ENCODE measurements at regions not wholly inside any gene's neighbourhood (a gene's known extent, or its start where the extent isn't known, plus 50 kb on each side); places are given as distances from the start of the nearest gene placed in this dataset.

DNA sequence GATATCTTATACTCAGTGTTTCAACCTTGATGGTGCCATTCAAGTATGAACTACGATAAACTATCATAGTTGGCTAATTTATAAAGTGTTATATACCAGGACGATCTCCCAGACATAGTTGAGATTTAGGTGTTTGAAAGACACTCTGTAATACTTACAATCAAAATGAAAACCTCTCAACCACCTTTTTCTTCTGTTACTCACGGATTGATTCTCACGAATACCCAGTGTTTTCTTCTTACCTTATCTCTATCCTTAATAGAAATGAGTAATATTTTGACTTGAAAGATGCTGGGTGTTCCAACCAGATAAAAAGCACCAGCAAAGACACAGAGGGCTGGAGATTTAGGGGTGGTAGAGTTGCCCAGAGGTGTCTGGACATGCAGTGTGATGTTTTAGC, 169.9 kb downstream of the PTCSC3 start:
- TF ChIP-seq, protein P1, sequence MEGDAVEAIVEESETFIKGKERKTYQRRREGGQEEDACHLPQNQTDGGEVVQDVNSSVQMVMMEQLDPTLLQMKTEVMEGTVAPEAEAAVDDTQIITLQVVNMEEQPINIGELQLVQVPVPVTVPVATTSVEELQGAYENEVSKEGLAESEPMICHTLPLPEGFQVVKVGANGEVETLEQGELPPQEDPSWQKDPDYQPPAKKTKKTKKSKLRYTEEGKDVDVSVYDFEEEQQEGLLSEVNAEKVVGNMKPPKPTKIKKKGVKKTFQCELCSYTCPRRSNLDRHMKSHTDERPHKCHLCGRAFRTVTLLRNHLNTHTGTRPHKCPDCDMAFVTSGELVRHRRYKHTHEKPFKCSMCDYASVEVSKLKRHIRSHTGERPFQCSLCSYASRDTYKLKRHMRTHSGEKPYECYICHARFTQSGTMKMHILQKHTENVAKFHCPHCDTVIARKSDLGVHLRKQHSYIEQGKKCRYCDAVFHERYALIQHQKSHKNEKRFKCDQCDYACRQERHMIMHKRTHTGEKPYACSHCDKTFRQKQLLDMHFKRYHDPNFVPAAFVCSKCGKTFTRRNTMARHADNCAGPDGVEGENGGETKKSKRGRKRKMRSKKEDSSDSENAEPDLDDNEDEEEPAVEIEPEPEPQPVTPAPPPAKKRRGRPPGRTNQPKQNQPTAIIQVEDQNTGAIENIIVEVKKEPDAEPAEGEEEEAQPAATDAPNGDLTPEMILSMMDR (IDR thresholded peaks at IDR 0.05), result no peak
- TF ChIP-seq POLR2AphosphoS5 (IDR thresholded peaks at IDR 0.05) (no peak), POLR2A (IDR thresholded peaks at IDR 0.05) (no peak)

Measured in breast epithelium (tissue), 3 donors.